Chondrocyte (in vitro differentiated cells): ENCODE measurements at regions not wholly inside any gene's neighbourhood (a gene's known extent, or its start where the extent isn't known, plus 50 kb on each side); places are given as distances from the start of the nearest gene placed in this dataset.

Source experiments
- DNase-seq: peaks from one replicate; pipeline ENCODE4 v3.0.0; 2021; ENCODE audit warnings: mixed read lengths, low spot score
- H3K27ac Mint-ChIP-seq: one replicate; pipeline ENCODE4 v1.8.0; 2021; ENCODE audit warnings: mild to moderate bottlenecking, moderate library complexity, mixed read lengths; ENCODE audit not compliant: unreplicated experiment
- H3K27me3 Mint-ChIP-seq: 2 replicates; pipeline ENCODE4 v1.8.0; 2021; ENCODE audit warnings: low read depth, mixed read lengths
- H3K36me3 Mint-ChIP-seq: 2 replicates; pipeline ENCODE4 v1.8.0; 2021; ENCODE audit warnings: low read depth, mixed read lengths
- H3K4me1 Mint-ChIP-seq: 2 replicates; pipeline ENCODE4 v1.8.0; 2021; ENCODE audit warnings: low read depth, mild to moderate bottlenecking, mixed read lengths
- H3K4me3 Mint-ChIP-seq: one replicate; pipeline ENCODE4 v1.8.0; 2021; ENCODE audit warnings: mild to moderate bottlenecking, moderate library complexity, mixed read lengths; ENCODE audit not compliant: unreplicated experiment
- H3K9me3 Mint-ChIP-seq: 2 replicates; pipeline ENCODE4 v1.8.0; 2021; ENCODE audit warnings: low read depth, mixed read lengths
- TF ChIP-seq, protein P1 (sequence below): fragments of 200-600 bp; sonication (generic); IDR thresholded peaks from 2 replicates; pipeline ENCODE4 v1.5.0; 2021; ENCODE audit warnings: antibody characterized with exemption, mild to moderate bottlenecking, moderate library complexity

DNA sequence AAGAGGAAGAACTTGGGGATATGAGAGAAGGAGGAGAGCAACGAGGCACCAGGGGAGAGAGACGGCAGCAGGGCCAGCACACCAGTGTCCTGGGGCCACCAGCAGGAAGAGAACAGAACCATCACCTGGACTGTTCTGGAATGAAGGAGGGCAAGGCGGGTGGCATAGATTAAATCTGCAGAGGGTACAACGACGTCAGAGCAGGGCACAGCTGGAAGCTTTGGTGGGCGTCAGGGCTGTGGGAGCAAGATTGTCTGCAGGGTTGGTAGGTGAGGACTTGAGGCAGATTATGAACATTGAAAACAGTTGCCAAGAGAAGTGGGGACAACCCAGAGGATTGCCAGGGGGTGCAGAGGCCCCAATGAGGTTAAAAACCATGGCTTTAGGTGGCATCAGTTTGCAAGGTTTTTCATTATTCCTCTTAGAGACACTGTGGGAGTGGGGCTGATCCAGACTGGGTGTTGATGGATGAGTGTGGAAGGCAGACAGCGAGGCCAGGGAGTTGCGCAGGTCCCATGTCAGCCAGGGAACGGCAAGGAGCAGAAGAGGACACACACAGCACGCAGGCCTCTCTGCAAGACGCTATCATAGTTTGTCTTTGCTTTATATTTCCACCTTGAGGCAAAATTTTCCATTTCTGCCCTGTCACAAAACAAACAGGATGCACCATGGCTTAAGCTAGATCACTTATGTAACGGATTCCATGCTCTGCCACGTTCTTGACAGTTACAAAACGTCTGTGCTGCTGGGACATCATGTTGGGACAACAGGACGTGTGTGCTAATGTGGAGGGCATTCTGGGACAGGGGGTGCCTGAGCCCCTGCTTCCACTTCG lies 52.5 kb upstream of the LEP start:
- Mint-ChIP-seq H3K4me1 (no peaks in the 10 kb centered on the region), H3K27me3 (peaks cover 65% of the 10 kb centered on the region), H3K4me3 (no peak overlapping the region)

GRCh38 chr7:128189231-128189930 lies 51.7 kb upstream of the LEP start:
- no peaks in the 10 kb centered on the region for H3K4me1 Mint-ChIP-seq
- peak; percentile 57 for DNase-seq
- TF ChIP-seq, protein P1, sequence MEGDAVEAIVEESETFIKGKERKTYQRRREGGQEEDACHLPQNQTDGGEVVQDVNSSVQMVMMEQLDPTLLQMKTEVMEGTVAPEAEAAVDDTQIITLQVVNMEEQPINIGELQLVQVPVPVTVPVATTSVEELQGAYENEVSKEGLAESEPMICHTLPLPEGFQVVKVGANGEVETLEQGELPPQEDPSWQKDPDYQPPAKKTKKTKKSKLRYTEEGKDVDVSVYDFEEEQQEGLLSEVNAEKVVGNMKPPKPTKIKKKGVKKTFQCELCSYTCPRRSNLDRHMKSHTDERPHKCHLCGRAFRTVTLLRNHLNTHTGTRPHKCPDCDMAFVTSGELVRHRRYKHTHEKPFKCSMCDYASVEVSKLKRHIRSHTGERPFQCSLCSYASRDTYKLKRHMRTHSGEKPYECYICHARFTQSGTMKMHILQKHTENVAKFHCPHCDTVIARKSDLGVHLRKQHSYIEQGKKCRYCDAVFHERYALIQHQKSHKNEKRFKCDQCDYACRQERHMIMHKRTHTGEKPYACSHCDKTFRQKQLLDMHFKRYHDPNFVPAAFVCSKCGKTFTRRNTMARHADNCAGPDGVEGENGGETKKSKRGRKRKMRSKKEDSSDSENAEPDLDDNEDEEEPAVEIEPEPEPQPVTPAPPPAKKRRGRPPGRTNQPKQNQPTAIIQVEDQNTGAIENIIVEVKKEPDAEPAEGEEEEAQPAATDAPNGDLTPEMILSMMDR: no peak
- peaks cover 6% of the 10 kb centered on the region for H3K36me3 Mint-ChIP-seq
- H3K9me3 Mint-ChIP-seq: peaks cover 11% of the 10 kb centered on the region
- H3K27ac Mint-ChIP-seq: no peak overlapping the region
- H3K27me3 Mint-ChIP-seq: peaks cover 62% of the 10 kb centered on the region
- H3K4me3 Mint-ChIP-seq: no peak overlapping the region

More for the DNA sequence above, 52.5 kb upstream of the LEP start:
- Mint-ChIP-seq H3K36me3 (peaks cover 1% of the 10 kb centered on the region), H3K9me3 (peaks cover 4% of the 10 kb centered on the region), H3K27ac (no peak overlapping the region)
- TF ChIP-seq, protein P1: no peak
- peak; percentile 50 for DNase-seq

DNA sequence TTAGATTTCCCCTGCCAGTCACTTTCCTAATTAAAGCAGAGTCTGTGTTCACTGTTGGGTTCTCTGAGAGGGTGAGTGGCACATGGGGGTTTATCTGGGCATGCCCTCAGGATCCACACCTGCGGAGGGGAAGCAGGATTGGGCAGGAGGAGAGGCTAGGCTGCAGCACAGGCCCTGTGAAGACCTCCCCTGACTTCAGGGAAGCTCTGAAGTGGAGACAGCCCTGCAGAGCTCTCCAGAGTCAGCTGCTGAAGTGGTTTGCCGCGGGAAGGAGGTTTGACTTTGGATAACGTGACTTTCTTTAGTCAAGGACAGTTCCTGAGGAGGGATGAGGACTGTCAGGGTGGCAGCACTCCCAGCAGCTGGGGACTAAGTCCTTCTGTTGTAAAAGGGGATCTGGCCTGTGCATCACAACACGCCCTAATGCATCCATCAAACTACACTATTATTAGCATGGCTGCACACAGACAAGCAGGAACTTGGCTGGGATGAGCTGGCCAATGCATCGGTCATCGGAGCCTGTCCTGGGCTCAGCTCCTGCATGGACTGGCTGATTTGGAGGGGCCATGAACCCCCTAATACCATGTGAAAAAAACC lies 50.9 kb upstream of the LEP start:
- TF ChIP-seq, protein P1: no peak
- H3K27ac Mint-ChIP-seq: no peak overlapping the region
- H3K27me3 Mint-ChIP-seq: peaks cover 60% of the 10 kb centered on the region
- H3K4me3 Mint-ChIP-seq: no peak overlapping the region
- peaks cover 18% of the 10 kb centered on the region for H3K9me3 Mint-ChIP-seq
- no peaks in the 10 kb centered on the region for H3K4me1 Mint-ChIP-seq
- H3K36me3 Mint-ChIP-seq: peaks cover 12% of the 10 kb centered on the region
- peak; percentile 56 for DNase-seq

- Mint-ChIP-seq H3K9me3 (peaks cover 26% of the 10 kb centered on the region), H3K27me3 (peaks cover 51% of the 10 kb centered on the region), H3K27ac (no peak overlapping the region), H3K4me1 (no peaks in the 10 kb centered on the region), H3K4me3 (no peak overlapping the region), H3K36me3 (peaks cover 13% of the 10 kb centered on the region)
- peak; percentile 30 for DNase-seq
- TF ChIP-seq, protein P1: no peak
These were observed 49.8 kb upstream of the LEP start for GRCh38 chr7:128191136-128191844.
